ENCODE measurements at regions not wholly inside any gene's neighbourhood (a gene's known extent, or its start where the extent isn't known, plus 50 kb on each side); places are given as distances from the start of the nearest gene placed in this dataset.
A peak's percentile ranks its signal among the peaks of the same experiment; 100 is the strongest.
"Not testable (repeated sequence)": the region's sequence is repeated elsewhere in the genome, so short reads cannot be mapped to it uniquely, and the experiment has no call there.

DNA sequence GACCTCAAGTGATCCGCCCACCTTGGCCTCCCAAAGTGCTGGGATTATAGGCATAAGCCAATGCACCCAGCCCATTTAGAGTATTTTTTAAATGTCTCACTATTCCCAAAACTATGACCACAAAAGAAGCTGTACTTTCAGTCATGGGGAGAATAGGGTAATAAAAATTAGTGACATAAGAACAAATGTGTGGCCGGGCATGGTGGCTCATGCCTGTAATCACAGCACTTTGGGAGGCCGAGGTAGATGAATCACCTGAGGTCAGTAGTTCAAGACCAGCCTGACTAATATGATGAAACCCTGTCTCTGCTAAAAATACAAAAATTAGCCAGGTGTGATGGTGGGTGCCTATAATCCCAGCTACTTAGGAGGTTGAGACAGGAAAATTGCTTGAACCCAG lies 402.3 kb downstream of the PSAT1 start:
- H3K4me3 ChIP-seq; ATAC-seq (replicated peaks in 6 of 8); H3K27ac ChIP-seq; H3K4me1 ChIP-seq (replicated peaks in 1 of 2); in situ Hi-C loops (cut with MboI; ENCODE audit: low pct_unique_long_range_greater_than_20kb in 2 of 9, low sequenced_read_pairs in 9 of 9, unreplicated experiment in 9 of 9): not testable (repeated sequence)
- 0 to 100% (median 94%) methylated on average over 1 to 2 of the region's 3 CpGs; no CpG with 5 or more reads in 5 of the 10 experiments for WGBS, 10 experiments

DNA sequence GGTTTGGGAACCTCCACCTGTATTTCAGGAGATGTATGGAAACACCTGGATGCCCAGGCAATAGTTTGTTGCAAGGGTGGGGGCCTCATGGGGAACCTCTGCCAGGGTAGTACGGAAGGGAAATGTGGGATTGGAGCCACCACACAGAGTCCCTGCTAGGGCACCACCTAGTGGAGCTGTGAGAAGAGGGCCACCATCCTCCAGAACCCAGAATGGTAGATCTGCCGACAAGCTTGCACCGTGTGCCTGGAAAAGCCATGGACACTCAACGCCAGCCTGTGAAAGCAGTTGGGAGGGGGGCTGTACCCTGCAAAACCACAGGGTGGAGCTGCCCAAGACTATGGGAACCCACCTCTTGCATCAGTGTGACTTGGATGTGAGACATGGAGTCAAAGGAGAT lies 407.2 kb downstream of the PSAT1 start:
- H3K27ac ChIP-seq; in situ Hi-C loops (cut with MboI; ENCODE audit: low pct_unique_long_range_greater_than_20kb in 2 of 9, low sequenced_read_pairs in 9 of 9, unreplicated experiment in 9 of 9); ATAC-seq (replicated peaks in 6 of 8); H3K4me3 ChIP-seq; H3K4me1 ChIP-seq (replicated peaks in 1 of 2): not testable (repeated sequence)
- WGBS, 10 experiments: 86 to 100% (median 98%) methylated on average over 1 to 4 of the region's 4 CpGs; no CpG with 5 or more reads in 4 of the 10 experiments

DNA sequence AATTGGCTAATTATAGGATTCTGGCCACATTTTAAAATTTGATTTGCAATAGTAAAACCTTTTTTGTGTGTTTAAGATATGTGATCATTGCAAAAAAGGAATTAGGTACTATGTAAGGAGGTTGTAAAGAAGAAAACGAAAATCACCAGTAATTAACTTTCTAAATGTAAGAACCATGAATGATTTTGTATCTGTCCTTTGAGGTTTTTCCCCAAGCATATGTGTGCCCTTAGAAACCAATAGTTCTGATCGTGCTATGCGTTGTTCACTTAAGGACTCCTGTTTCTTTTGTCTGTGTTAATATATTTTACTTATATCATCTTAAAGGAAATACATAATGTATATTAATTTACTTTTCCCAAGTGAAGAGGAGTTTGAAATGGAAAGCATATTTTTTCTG lies 410.2 kb downstream of the PSAT1 start:
- ATAC-seq (replicated peaks in 6 of 8): no peak
- Histone ChIP-seq H3K4me1 (replicated peaks in 1 of 2) (peaks cover under 1 to 3% of the 10 kb centered on the region in 2 donors), H3K27ac (no peak overlapping the region), H3K4me3 (no peak overlapping the region)
- WGBS, 10 experiments: 64 to 100% (median 81%) methylated on average over 2 to 3 of the region's 3 CpGs; no CpG with 5 or more reads in 1 of the 10 experiments
- in situ Hi-C loops (cut with MboI; ENCODE audit: low pct_unique_long_range_greater_than_20kb in 2 of 9, low sequenced_read_pairs in 9 of 9, unreplicated experiment in 9 of 9): no loop called here

DNA sequence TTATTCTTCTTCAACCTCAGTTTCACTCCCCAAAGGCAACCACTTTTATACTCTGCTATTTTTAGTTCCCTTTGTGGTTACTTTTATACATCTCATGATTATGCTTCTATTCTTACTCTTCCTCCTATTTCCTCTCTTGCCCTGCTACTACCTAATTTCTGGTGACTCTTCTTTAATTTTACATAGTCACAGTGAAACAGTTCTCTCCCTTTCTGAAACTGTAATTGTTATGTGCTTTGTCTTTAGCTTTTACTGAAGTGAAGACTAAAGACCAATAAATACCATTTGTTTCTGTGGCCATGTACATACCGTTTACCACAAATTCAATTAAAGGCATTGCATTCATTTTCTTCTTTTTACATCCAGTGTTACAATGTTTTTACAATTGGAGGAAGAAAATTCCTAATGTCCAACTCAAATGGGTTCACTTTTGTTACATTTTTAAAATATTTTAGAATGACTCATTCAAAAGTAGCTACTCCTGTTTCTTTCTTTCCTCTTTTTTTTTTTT lies 410.6 kb downstream of the PSAT1 start:
- in situ Hi-C loops (cut with MboI; ENCODE audit: low pct_unique_long_range_greater_than_20kb in 2 of 9, low sequenced_read_pairs in 9 of 9, unreplicated experiment in 9 of 9): no loop called here

DNA sequence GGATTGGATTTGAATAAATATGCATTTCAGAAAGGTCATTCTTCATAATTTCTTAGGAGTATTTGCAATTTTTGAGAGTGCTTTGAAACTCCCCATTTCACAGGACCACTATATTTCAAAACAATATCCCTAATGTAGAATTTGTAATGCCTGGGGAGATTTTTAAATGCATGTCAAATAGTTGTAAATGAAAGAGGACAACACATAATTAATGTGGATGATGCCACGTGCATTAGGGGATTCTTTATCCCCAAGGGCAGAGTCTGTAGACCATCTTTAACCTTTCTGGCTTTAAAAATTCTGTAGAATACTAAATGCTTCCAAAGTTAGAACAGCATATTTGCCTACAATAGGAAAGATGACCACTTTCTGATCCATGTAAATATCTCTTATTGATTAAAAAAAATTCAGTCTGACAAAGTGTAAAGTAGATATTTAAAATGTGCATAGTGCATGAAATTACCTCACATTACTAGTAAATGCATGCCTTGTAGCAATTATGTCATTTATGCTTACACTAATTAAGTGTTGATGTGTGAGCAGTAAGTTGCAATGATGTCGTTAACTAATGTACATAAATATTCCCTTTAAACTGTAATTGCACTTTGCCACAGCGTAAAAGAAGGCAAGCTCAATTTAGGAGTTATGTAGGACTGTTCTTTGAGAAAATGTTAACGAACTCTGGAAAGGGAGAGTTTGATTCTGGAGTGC lies 416.1 kb downstream of the PSAT1 start:
- Histone ChIP-seq H3K4me1 (replicated peaks in 1 of 2) (peaks cover 10 to 24% of the 10 kb centered on the region in 2 donors), H3K27ac (no peak overlapping the region)

More for the DNA sequence above, 410.6 kb downstream of the PSAT1 start:
- WGBS, 10 experiments: 0 to 77% (median 67%) methylated on average over 1 of the region's 1 CpG; no CpG with 5 or more reads in 2 of the 10 experiments
- Histone ChIP-seq H3K27ac (no peak overlapping the region), H3K4me3 (no peak overlapping the region), H3K4me1 (replicated peaks in 1 of 2) (peaks cover 5 to 7% of the 10 kb centered on the region in 2 donors)
- no peak for ATAC-seq (replicated peaks in 6 of 8)

DNA sequence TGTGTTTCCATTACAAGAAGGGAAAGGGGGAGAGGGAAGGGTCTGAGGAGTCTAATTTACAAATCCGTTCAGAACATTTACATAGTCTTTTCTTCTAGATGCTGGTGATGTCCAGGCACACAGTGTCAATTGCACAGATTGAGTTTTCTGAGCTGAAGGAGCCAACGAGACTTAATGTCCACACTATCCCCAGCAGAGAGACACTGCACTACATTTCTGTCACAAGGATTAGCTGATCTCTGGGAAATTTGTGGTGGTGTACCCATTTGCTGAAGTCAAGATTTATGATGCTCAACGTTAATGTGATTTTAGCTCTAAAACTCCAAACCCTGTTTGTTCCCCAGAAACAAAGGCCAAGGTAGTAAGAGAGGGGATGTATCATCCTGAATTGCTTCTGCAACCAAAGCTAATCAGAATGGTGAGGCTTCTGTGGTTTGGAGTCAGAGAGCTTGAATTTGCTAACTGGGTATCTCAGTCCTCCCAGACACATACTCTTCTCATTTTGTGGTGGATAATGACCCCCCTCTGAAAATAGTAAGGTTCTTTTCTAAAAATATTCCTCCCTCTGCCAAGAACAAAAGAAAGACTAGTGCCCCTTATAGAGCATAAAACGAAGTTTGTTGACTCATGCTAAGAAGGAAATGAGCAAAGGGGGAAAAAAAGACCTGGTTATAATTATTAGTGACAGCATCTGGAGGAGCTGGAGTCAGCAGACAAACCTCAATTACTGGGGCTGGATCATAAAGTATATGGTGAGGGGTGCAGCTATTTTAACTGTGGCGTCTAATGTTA lies 416.9 kb downstream of the PSAT1 start:
- no peak overlapping the region for H3K4me3 ChIP-seq
- peaks cover 10 to 24% of the 10 kb centered on the region in 2 donors for H3K4me1 ChIP-seq (replicated peaks in 1 of 2)
- in situ Hi-C loops (cut with MboI; ENCODE audit: low pct_unique_long_range_greater_than_20kb in 2 of 9, low sequenced_read_pairs in 9 of 9, unreplicated experiment in 9 of 9): no loop called here
- ATAC-seq (replicated peaks in 6 of 8): peak in 2 of 8 experiments; percentile 13 to 26
- 10 to 80% (median 52%) methylated on average over 2 to 5 of the region's 5 CpGs; no CpG with 5 or more reads in 1 of the 10 experiments for WGBS, 10 experiments
- no peak overlapping the region for H3K27ac ChIP-seq

More for the DNA sequence above, 416.1 kb downstream of the PSAT1 start:
- ATAC-seq (replicated peaks in 6 of 8): peak in 4 of 8 experiments; percentile 46 to 91 (median 68)
- WGBS, 10 experiments: 0 to 69% (median 50%) methylated on average over 2 to 4 of the region's 4 CpGs
- H3K4me3 ChIP-seq: no peak overlapping the region
- in situ Hi-C loops (cut with MboI; ENCODE audit: low pct_unique_long_range_greater_than_20kb in 2 of 9, low sequenced_read_pairs in 9 of 9, unreplicated experiment in 9 of 9): no loop called here

DNA sequence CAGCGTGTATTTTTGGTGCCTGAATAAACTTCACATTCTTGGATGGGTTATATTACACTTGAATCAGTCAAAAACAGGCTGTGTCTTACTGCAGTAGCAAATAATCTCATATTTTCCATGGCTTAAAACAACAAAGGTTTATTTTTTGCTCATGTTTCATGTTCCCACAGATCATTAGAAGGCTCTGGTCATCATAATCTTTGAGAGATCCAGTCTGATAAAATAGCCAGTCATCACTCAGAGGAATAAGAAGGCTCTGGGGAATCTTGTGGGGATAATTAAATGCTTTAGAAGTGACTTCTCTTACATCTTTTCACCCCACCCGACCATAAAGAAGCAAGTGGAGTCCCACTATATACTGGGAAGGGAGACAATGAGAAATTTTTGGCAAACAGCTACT lies 417.7 kb downstream of the PSAT1 start:
- ATAC-seq (replicated peaks in 6 of 8): no peak
- H3K27ac ChIP-seq: no peak overlapping the region
- peaks cover 10 to 24% of the 10 kb centered on the region in 2 donors for H3K4me1 ChIP-seq (replicated peaks in 1 of 2)
- WGBS, 10 experiments: 0 to 90% (median 40%) methylated on average over 1 to 2 of the region's 2 CpGs; no CpG with 5 or more reads in 1 of the 10 experiments
- H3K4me3 ChIP-seq: no peak overlapping the region
- in situ Hi-C loops (cut with MboI; ENCODE audit: low pct_unique_long_range_greater_than_20kb in 2 of 9, low sequenced_read_pairs in 9 of 9, unreplicated experiment in 9 of 9): no loop called here

DNA sequence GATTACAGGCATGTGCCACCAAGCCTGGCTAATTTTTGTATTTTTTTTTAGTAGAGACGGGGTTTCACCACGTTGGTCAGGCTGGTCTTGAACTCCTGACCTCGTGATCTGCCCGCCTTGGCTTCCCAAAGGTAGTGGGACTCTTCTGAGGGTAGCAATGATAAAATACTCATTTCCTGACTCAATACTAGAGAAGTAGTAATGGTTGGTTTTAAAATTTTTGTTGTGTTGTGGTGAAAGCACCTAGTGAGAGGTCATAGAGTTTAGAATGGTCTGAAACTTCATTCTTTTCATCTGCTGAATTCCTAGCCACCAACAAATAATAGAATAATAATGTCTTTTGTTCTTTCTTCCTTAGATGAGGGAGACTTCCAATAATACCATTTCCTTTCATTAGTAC lies 422.1 kb downstream of the PSAT1 start:
- WGBS, 10 experiments: 20 to 96% (median 84%) methylated on average over 1 to 4 of the region's 4 CpGs; no CpG with 5 or more reads in 2 of the 10 experiments
- H3K4me1 ChIP-seq (replicated peaks in 1 of 2); ATAC-seq (replicated peaks in 6 of 8); H3K4me3 ChIP-seq; in situ Hi-C loops (cut with MboI; ENCODE audit: low pct_unique_long_range_greater_than_20kb in 2 of 9, low sequenced_read_pairs in 9 of 9, unreplicated experiment in 9 of 9); H3K27ac ChIP-seq: not testable (repeated sequence)

DNA sequence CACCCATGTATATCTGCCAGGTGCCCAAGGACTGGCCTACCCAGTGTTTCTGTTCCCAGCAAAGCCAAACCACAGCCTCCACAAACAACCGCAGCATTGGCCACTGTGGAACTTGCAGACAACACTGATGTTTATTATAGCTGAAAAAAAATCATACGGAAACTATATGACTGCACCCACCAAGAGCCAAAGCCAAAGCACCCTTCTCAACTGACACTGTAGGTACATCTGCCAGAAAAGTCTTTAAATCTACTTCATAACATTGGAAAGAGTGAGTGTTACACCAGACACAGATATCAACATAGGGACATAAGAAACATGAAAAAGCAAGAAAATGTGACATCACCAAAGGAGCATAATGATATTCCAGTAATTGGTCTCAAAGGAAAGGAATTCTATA lies 428.0 kb downstream of the PSAT1 start:
- in situ Hi-C loops (cut with MboI; ENCODE audit: low pct_unique_long_range_greater_than_20kb in 2 of 9, low sequenced_read_pairs in 9 of 9, unreplicated experiment in 9 of 9): no loop called here

DNA sequence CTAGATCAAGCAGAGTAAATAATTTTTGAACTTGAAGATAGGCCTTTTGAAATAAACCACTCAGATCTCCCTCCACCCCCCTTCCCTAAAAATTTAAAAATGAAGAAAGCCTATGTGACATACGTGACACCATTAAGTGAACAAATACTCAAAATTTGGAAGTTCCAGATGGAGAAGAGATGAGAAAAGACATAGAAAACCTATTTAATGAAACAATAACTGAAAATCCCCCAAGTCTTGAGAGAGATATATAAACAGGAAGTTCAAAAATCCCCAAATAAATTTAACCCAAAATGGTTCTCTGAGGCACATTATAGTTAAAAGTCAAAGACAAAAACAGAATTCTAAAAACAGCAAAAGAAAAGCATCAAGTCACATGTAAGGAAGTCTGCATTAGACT lies 428.6 kb downstream of the PSAT1 start:
- in situ Hi-C loops (cut with MboI; ENCODE audit: low pct_unique_long_range_greater_than_20kb in 2 of 9, low sequenced_read_pairs in 9 of 9, unreplicated experiment in 9 of 9): no loop called here
- 50 to 100% (median 92%) methylated on average over 1 of the region's 1 CpG; no CpG with 5 or more reads in 1 of the 10 experiments for WGBS, 10 experiments
- no peak for ATAC-seq (replicated peaks in 6 of 8)
- no peak overlapping the region for H3K27ac ChIP-seq
- no peak overlapping the region for H3K4me3 ChIP-seq
- H3K4me1 ChIP-seq (replicated peaks in 1 of 2): no peaks in the 10 kb centered on the region

More for the DNA sequence above, 428.0 kb downstream of the PSAT1 start:
- Histone ChIP-seq H3K27ac (no peak overlapping the region), H3K4me3 (no peak overlapping the region), H3K4me1 (replicated peaks in 1 of 2) (no peaks in the 10 kb centered on the region)
- 63 to 100% (median 92%) methylated on average over 1 to 2 of the region's 2 CpGs; no CpG with 5 or more reads in 4 of the 10 experiments for WGBS, 10 experiments
- ATAC-seq (replicated peaks in 6 of 8): no peak

DNA sequence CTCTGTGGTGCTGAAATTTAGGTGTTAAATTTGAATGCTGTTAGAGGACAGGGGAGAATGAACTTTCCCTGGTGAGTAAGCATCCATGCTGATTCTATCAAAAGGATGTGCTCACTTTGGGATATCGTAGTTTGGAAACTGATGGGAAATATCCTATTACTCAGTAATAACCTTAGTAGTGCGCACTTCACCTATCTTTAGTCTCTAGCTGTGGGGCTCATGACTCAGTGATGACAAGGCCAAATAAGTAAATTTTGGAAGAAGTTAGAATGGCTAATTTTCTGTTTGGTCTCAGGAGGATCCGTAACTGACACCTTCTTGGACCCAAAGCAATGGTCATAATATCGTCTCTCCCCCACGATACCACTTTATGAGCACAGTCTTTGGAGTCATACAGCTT lies 448.4 kb downstream of the PSAT1 start:
- WGBS, 10 experiments: 71 to 100% (median 92%) methylated on average over 1 to 5 of the region's 5 CpGs
- no peak for ATAC-seq (replicated peaks in 6 of 8)
- in situ Hi-C loops (cut with MboI; ENCODE audit: low pct_unique_long_range_greater_than_20kb in 2 of 9, low sequenced_read_pairs in 9 of 9, unreplicated experiment in 9 of 9): no loop called here
- H3K4me1 ChIP-seq (replicated peaks in 1 of 2): no peaks in the 10 kb centered on the region
- no peak overlapping the region for H3K27ac ChIP-seq
- no peak overlapping the region for H3K4me3 ChIP-seq

DNA sequence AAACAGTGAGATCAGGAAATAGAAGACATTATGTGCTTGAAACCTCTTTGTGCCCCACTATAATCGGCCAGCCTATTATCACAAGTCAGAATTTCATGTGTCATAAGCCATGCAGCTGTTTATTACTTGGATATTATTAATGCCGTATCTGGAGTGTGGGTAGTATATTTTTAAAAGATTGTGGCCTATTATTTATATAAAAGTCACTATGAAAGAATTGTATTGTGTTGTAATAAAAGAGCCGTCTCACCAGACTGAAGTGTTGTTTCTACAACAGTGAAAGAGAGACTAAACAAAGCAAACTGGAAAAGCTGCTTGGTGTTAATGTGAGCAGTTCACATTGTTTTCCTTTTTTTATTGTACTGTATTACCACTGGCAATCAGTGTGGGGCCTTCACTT lies 449.1 kb downstream of the PSAT1 start:
- Histone ChIP-seq H3K4me3 (no peak overlapping the region), H3K4me1 (replicated peaks in 1 of 2) (no peaks in the 10 kb centered on the region), H3K27ac (no peak overlapping the region)
- WGBS, 10 experiments: 65 to 100% (median 90%) methylated on average over 1 to 3 of the region's 3 CpGs; no CpG with 5 or more reads in 1 of the 10 experiments
- in situ Hi-C loops (cut with MboI; ENCODE audit: low pct_unique_long_range_greater_than_20kb in 2 of 9, low sequenced_read_pairs in 9 of 9, unreplicated experiment in 9 of 9): no loop called here
- ATAC-seq (replicated peaks in 6 of 8): no peak

DNA sequence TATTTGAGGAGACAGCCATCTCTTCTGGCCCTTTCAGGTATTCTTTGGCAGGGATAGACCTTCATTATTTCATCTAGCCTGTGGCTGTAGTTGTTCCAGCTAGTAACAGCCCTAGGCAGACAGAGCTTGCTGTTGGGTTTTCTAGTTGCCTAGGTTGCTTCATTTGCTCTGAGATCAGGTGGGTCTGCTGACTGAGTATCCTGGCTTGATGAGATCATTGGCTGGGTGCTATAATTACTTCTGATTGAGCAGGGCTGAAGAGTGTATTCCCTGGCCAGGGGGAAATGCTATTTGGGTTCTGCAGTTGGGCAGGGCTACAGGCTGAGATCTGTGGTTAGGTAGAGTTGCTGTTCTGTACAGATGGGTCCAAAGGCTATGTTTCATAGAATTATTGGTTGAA lies 456.1 kb downstream of the PSAT1 start:
- Histone ChIP-seq H3K27ac (no peak overlapping the region), H3K4me1 (replicated peaks in 1 of 2) (no peaks in the 10 kb centered on the region), H3K4me3 (no peak overlapping the region)
- peak in 1 of 8 experiments; percentile 52 for ATAC-seq (replicated peaks in 6 of 8)
- in situ Hi-C loops (cut with MboI; ENCODE audit: low pct_unique_long_range_greater_than_20kb in 2 of 9, low sequenced_read_pairs in 9 of 9, unreplicated experiment in 9 of 9): no loop called here
